HL-60 (cell line): ENCODE measurements at regions not wholly inside any gene's neighbourhood (a gene's known extent, or its start where the extent isn't known, plus 50 kb on each side); places are given as distances from the start of the nearest gene placed in this dataset.

Source experiments
- DNase-seq, 2 experiments: peaks; one replicate each; pipeline ENCODE4 v3.0.0-alpha.2; 2010 to 2020; ENCODE audit warnings: low read depth in 1 of 2, low spot score in 1 of 2
- H3K27ac ChIP-seq: fragments of 250-450 bp; sonication (Bioruptor Pico); replicated peaks from 2 replicates; pipeline ENCODE4 v1.5.1; 2020; ENCODE audit warnings: mild to moderate bottlenecking, moderate library complexity
- H3K27me3 ChIP-seq: fragments of 250-450 bp; sonication (Bioruptor Pico); 2 replicates; pipeline ENCODE4 v1.5.1; 2021; ENCODE audit warnings: mild to moderate bottlenecking, moderate library complexity; ENCODE audit not compliant: insufficient read depth, poor library complexity, severe bottlenecking
- H3K4me3 ChIP-seq: replicated peaks from 2 replicates; pipeline ENCODE4 v1.5.1; 2011; ENCODE audit warnings: mild to moderate bottlenecking, control low read depth, low read length; ENCODE audit not compliant: insufficient read depth
- CTCF ChIP-seq: IDR thresholded peaks from one replicate; pipeline ENCODE4 v1.5.1; 2011; ENCODE audit warnings: low read length, control low read depth, inconsistent platforms; ENCODE audit not compliant: insufficient read depth
- GABPA ChIP-seq: IDR thresholded peaks from 2 replicates; pipeline ENCODE4 v1.6.1; 2012; ENCODE audit warnings: low read depth
- POLR2AphosphoS5 ChIP-seq: IDR thresholded peaks from 2 replicates; pipeline ENCODE4 v1.6.1; 2012; ENCODE audit warnings: low read depth
- REST ChIP-seq: IDR thresholded peaks from 2 replicates; pipeline ENCODE4 v1.6.1; 2012; ENCODE audit warnings: low read depth; ENCODE audit not compliant: insufficient replicate concordance
- SPI1 ChIP-seq: IDR thresholded peaks from 2 replicates; pipeline ENCODE4 v1.6.1; 2012; ENCODE audit warnings: low read depth, mild to moderate bottlenecking, borderline replicate concordance

GRCh38 chr10:57864765-57865680 is 402.7 kb downstream of the IPMK start:
- DNase-seq: no peak
- Histone ChIP-seq H3K4me3 (no peak overlapping the region), H3K27ac (no peak overlapping the region), H3K27me3 (no peaks in the 10 kb centered on the region)
- no peak for TF ChIP-seq CTCF
- no peak for TF ChIP-seq SPI1
- no peak for TF ChIP-seq POLR2AphosphoS5
- TF ChIP-seq REST: no peak
- TF ChIP-seq GABPA: no peak

- no peak for TF ChIP-seq POLR2AphosphoS5
- TF ChIP-seq SPI1: no peak
- no peak for TF ChIP-seq CTCF
- TF ChIP-seq GABPA: no peak
- TF ChIP-seq REST: no peak
- Histone ChIP-seq H3K27ac (no peak overlapping the region), H3K27me3 (no peaks in the 10 kb centered on the region), H3K4me3 (no peak overlapping the region)
- DNase-seq: no peak
These were observed 417.9 kb downstream of the IPMK start for GRCh38 chr10:57849691-57850357.

- Histone ChIP-seq H3K27ac (no peak overlapping the region), H3K27me3 (no peaks in the 10 kb centered on the region), H3K4me3 (no peak overlapping the region)
- DNase-seq: no peak
- TF ChIP-seq SPI1 (no peak), GABPA (no peak), CTCF (no peak), POLR2AphosphoS5 (no peak), REST (no peak)
These were observed 421.2 kb downstream of the IPMK start for GRCh38 chr10:57846307-57847065.
